Vagina (tissue), 2 donors: ENCODE measurements at regions not wholly inside any gene's neighbourhood (a gene's known extent, or its start where the extent isn't known, plus 50 kb on each side); places are given as distances from the start of the nearest gene placed in this dataset.

ENCODE experiments used
- DNase-seq, 2 donors: peaks; one replicate each; pipeline ENCODE4 v3.0.0-alpha.2; 2017; ENCODE audit errors: extremely low spot score in 2 of 2
- H3K27ac ChIP-seq: fragments of 200-600 bp; sonication (generic); one replicate; pipeline ENCODE4 v1.5.1; 2019
- H3K27me3 ChIP-seq: fragments of 200-600 bp; sonication (generic); one replicate; pipeline ENCODE4 v1.5.1; 2019
- H3K36me3 ChIP-seq, 2 donors: fragments of 200-600 bp; sonication (generic); one replicate each; pipeline ENCODE4 v1.5.1; 2017 to 2019
- H3K4me1 ChIP-seq: fragments of 200-600 bp; sonication (generic); one replicate; pipeline ENCODE4 v1.5.1; 2019
- H3K4me3 ChIP-seq, 2 donors: fragments of 200-600 bp; sonication (generic); 1 replicate in 1 of 2; 2 replicates in 1 of 2; pipeline ENCODE4 v1.5.1; 2016 to 2019
- H3K9me3 ChIP-seq: fragments of 200-600 bp; sonication (generic); one replicate; pipeline ENCODE4 v1.5.1; 2019
- CTCF ChIP-seq, 3 experiments: fragments of 450-650 bp in 2 of 3; fragments of 200-600 bp in 1 of 3; sonication (generic) in 1 of 3; IDR thresholded peaks; one replicate each; pipeline ENCODE4 v1.5.1; 2017 to 2019; ENCODE audit warnings: antibody characterized with exemption in 3 of 3, mild to moderate bottlenecking in 2 of 3, moderate library complexity in 2 of 3
- POLR2A ChIP-seq, 2 donors: fragments of 450-650 bp; IDR thresholded peaks; one replicate each; pipeline ENCODE4 v1.6.1; 2017; ENCODE audit warnings: antibody characterized with exemption in 2 of 2, mild to moderate bottlenecking in 2 of 2, moderate library complexity in 2 of 2
- POLR2AphosphoS5 ChIP-seq, 2 donors: sonication (generic); formaldehyde crosslinking; IDR thresholded peaks; one replicate each; pipeline ENCODE4 v1.9.0; 2017; ENCODE audit warnings: antibody characterized with exemption in 2 of 2, mild to moderate bottlenecking in 2 of 2, low read depth in 1 of 2; ENCODE audit not compliant: insufficient read depth in 1 of 2
- intact Hi-C: fragments of 100-400 bp; cut with DNase I; formaldehyde crosslinking; loops from one replicate; pipeline ENCODE4 v1.15.1; 2023

GRCh38 chr11:111194860-111195568 is 50.5 kb upstream of the POU2AF2 start:
- Histone ChIP-seq H3K36me3 (no peaks in the 10 kb centered on the region), H3K27ac (no peak overlapping the region), H3K27me3 (no peaks in the 10 kb centered on the region), H3K4me3 (no peak overlapping the region), H3K4me1 (no peaks in the 10 kb centered on the region), H3K9me3 (no peaks in the 10 kb centered on the region)
- no peak for DNase-seq
- TF ChIP-seq POLR2AphosphoS5 (IDR thresholded peaks at IDR 0.05; ENCODE audit: insufficient read depth in 1 of 2, low read depth in 1 of 2) (no peak), POLR2A (IDR thresholded peaks at IDR 0.05) (no peak), CTCF (IDR thresholded peaks at IDR 0.05) (no peak)
- intact Hi-C loops, result no loop called here

- Histone ChIP-seq H3K27me3 (no peaks in the 10 kb centered on the region), H3K36me3 (no peaks in the 10 kb centered on the region), H3K4me1 (no peaks in the 10 kb centered on the region), H3K27ac (no peak overlapping the region), H3K9me3 (no peaks in the 10 kb centered on the region), H3K4me3 (no peak overlapping the region)
- TF ChIP-seq CTCF (IDR thresholded peaks at IDR 0.05), result no peak
- no peak for TF ChIP-seq POLR2AphosphoS5 (IDR thresholded peaks at IDR 0.05; ENCODE audit: insufficient read depth in 1 of 2, low read depth in 1 of 2)
- TF ChIP-seq POLR2A (IDR thresholded peaks at IDR 0.05), result no peak
- intact Hi-C loops, result no loop called here
- no peak for DNase-seq
Observed at GRCh38 chr11:111193924-111194490, 51.5 kb upstream of the POU2AF2 start.

- Histone ChIP-seq H3K27ac (no peak overlapping the region), H3K9me3 (no peaks in the 10 kb centered on the region), H3K36me3 (no peaks in the 10 kb centered on the region), H3K27me3 (no peaks in the 10 kb centered on the region), H3K4me3 (no peak overlapping the region), H3K4me1 (no peaks in the 10 kb centered on the region)
- TF ChIP-seq POLR2A (IDR thresholded peaks at IDR 0.05), result no peak
- intact Hi-C loops, result no loop called here
- no peak for DNase-seq
Observed at GRCh38 chr11:111189466-111189865, 56.1 kb upstream of the POU2AF2 start.

GRCh38 chr11:111186308-111186915 is 59.1 kb upstream of the POU2AF2 start:
- H3K9me3 ChIP-seq, result no peaks in the 10 kb centered on the region
- H3K4me1 ChIP-seq, result no peaks in the 10 kb centered on the region
- intact Hi-C loops, result no loop called here
- H3K36me3 ChIP-seq, result no peaks in the 10 kb centered on the region
- no peak overlapping the region for H3K4me3 ChIP-seq
- H3K27ac ChIP-seq, result no peak overlapping the region
- TF ChIP-seq POLR2A (IDR thresholded peaks at IDR 0.05) (no peak), CTCF (IDR thresholded peaks at IDR 0.05) (no peak), POLR2AphosphoS5 (IDR thresholded peaks at IDR 0.05; ENCODE audit: insufficient read depth in 1 of 2, low read depth in 1 of 2) (no peak)
- no peak for DNase-seq
- no peaks in the 10 kb centered on the region for H3K27me3 ChIP-seq

- intact Hi-C loops, result no loop called here
- TF ChIP-seq POLR2A (IDR thresholded peaks at IDR 0.05), result no peak
- TF ChIP-seq POLR2AphosphoS5 (IDR thresholded peaks at IDR 0.05; ENCODE audit: insufficient read depth in 1 of 2, low read depth in 1 of 2), result no peak
- TF ChIP-seq CTCF (IDR thresholded peaks at IDR 0.05), result no peak
- H3K4me1 ChIP-seq, result no peaks in the 10 kb centered on the region
- no peaks in the 10 kb centered on the region for H3K9me3 ChIP-seq
- DNase-seq, result no peak
- no peak overlapping the region for H3K4me3 ChIP-seq
- H3K27ac ChIP-seq, result no peak overlapping the region
- H3K36me3 ChIP-seq, result no peaks in the 10 kb centered on the region
- H3K27me3 ChIP-seq, result no peaks in the 10 kb centered on the region
Observed at GRCh38 chr11:111185266-111185665, 60.3 kb upstream of the POU2AF2 start.
